SH-SY5Y (cell line): ENCODE measurements at regions not wholly inside any gene's neighbourhood (a gene's known extent, or its start where the extent isn't known, plus 50 kb on each side); places are given as distances from the start of the nearest gene placed in this dataset.

ENCODE experiments used
- GATA2 ChIP-seq: IDR thresholded peaks from 2 replicates; pipeline ENCODE4 v1.6.1; 2011; ENCODE audit warnings: mild to moderate bottlenecking, low read depth, low read length
- GATA3 ChIP-seq: IDR thresholded peaks from 2 replicates; pipeline ENCODE4 v1.6.1; 2011; ENCODE audit warnings: low read depth, mild to moderate bottlenecking, low read length, moderate library complexity

GRCh38 chr5:82405161-82405560 is 127.0 kb upstream of the RPS23 start:
- TF ChIP-seq GATA2 (no peak), GATA3 (no peak)
